NCI-H2029 treated with DMSO at 0.1 percent for 48 hours (cell line): ENCODE measurements at regions not wholly inside any gene's neighbourhood (a gene's known extent, or its start where the extent isn't known, plus 50 kb on each side); places are given as distances from the start of the nearest gene placed in this dataset.

Source experiments
- DNase-seq: peaks from one replicate; lab custom pipeline; 2025; lab: John Stamatoyannopoulos, UW

- no peak for DNase-seq
Observed at GRCh38 chr5:5683174-5683573, 260.7 kb downstream of the ICE1 start.

- DNase-seq, result no peak
Observed at GRCh38 chr5:5678909-5679308, 256.4 kb downstream of the ICE1 start.

GRCh38 chr5:5677738-5678137 lies 255.3 kb downstream of the ICE1 start:
- no peak for DNase-seq

- no peak for DNase-seq
Observed at GRCh38 chr5:5676218-5676617, 253.7 kb downstream of the ICE1 start.

GRCh38 chr5:5675511-5675910 lies 253.0 kb downstream of the ICE1 start:
- DNase-seq, result no peak

GRCh38 chr5:5671823-5672222 lies 249.3 kb downstream of the ICE1 start:
- no peak for DNase-seq

- DNase-seq, result no peak
Observed at GRCh38 chr5:5667136-5667554, 244.7 kb downstream of the ICE1 start.

- no peak for DNase-seq
Observed at GRCh38 chr5:5666369-5666768, 243.9 kb downstream of the ICE1 start.

- DNase-seq, result no peak
Observed at GRCh38 chr5:5666076-5666365, 243.5 kb downstream of the ICE1 start.

GRCh38 chr5:5665225-5666075 lies 243.0 kb downstream of the ICE1 start:
- no peak for DNase-seq

GRCh38 chr5:5658889-5659465 lies 236.5 kb downstream of the ICE1 start:
- no peak for DNase-seq

GRCh38 chr5:5658226-5658625 lies 235.7 kb downstream of the ICE1 start:
- no peak for DNase-seq

GRCh38 chr5:5652181-5652580 lies 229.7 kb downstream of the ICE1 start:
- DNase-seq, result no peak

- DNase-seq, result no peak
Observed at GRCh38 chr5:5650949-5651348, 228.5 kb downstream of the ICE1 start.

GRCh38 chr5:5650242-5650641 lies 227.8 kb downstream of the ICE1 start:
- no peak for DNase-seq

GRCh38 chr5:5649641-5650040 lies 227.2 kb downstream of the ICE1 start:
- DNase-seq, result no peak

- no peak for DNase-seq
Observed at GRCh38 chr5:5648694-5649093, 226.2 kb downstream of the ICE1 start.

GRCh38 chr5:5645891-5646290 lies 223.4 kb downstream of the ICE1 start:
- no peak for DNase-seq

GRCh38 chr5:5645198-5645597 lies 222.7 kb downstream of the ICE1 start:
- no peak for DNase-seq

- DNase-seq, result no peak
Observed at GRCh38 chr5:5644249-5644648, 221.8 kb downstream of the ICE1 start.

GRCh38 chr5:5643481-5643880 lies 221.0 kb downstream of the ICE1 start:
- no peak for DNase-seq

- DNase-seq, result no peak
Observed at GRCh38 chr5:5638211-5638610, 215.7 kb downstream of the ICE1 start.

- no peak for DNase-seq
Observed at GRCh38 chr5:5637173-5637572, 214.7 kb downstream of the ICE1 start.

GRCh38 chr5:5634817-5635216 lies 212.3 kb downstream of the ICE1 start:
- no peak for DNase-seq
